Spleen (tissue), 7 donors: ENCODE measurements at regions not wholly inside any gene's neighbourhood (a gene's known extent, or its start where the extent isn't known, plus 50 kb on each side); places are given as distances from the start of the nearest gene placed in this dataset.

ENCODE experiments used
- CTCF ChIP-seq, 11 experiments: fragments of 200-600 bp in 7 of 11; fragments of 450-650 bp in 4 of 11; sonication (generic) in 4 of 11; IDR thresholded peaks in 8 of 11; conservative IDR thresholded peaks in 3 of 11; 1 replicate in 7 of 11; 2 replicates in 4 of 11; pipeline versions ENCODE4 v1.4.0 to v1.8.0; 2016 to 2021; ENCODE audit warnings: antibody characterized with exemption in 11 of 11, inconsistent platforms in 4 of 11, mild to moderate bottlenecking in 1 of 11
- POLR2A ChIP-seq, 3 donors: fragments of 450-650 bp; IDR thresholded peaks; one replicate each; pipeline ENCODE4 v1.5.1; 2017; ENCODE audit warnings: antibody characterized with exemption in 3 of 3, mild to moderate bottlenecking in 1 of 3
- donor health status: DM: no; HTN: no; CAD: no; lungs with moderate emphysema.
- donor health status: DM: no; HTN: no; CAD: no.
- donor health status: DM: no; HTN: no; CAD: no.

DNA sequence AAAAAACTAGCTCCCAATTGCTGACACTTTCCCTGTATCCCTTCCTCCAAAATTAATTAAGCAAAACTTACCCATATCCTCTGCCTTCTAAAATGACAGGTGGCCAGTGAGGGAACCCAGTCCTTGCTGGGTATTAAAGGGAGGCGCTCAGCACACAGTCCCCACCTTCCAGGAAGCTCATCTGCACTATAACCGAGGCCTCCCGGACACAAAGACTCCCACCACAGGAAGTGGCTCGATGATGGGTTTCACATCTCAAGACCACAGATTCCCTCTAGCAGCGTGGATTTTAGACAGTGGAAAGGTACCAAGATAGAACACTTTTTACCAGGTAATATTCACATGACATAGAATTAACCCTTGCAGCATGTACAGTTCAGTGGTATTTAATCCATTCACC, 126.8 kb upstream of the NCOR2 start:
- TF ChIP-seq POLR2A (IDR thresholded peaks at IDR 0.05) (no peak), CTCF (IDR thresholded peaks at IDR 0.05 in 8 of 11, conservative IDR thresholded peaks at IDR 0.05 in 3 of 11) (no peak)
